K562 (cell line): ENCODE measurements at regions not wholly inside any gene's neighbourhood (a gene's known extent, or its start where the extent isn't known, plus 50 kb on each side); places are given as distances from the start of the nearest gene placed in this dataset.

Source experiments
- ATAC-seq: fragments of 200-7000 bp; cut with Tn5 transposase; 3 replicates; pipeline ENCODE4 v1.9.1; 2020; ENCODE audit warnings: moderate library complexity
- BruUV-seq: library from RNA; stranded (reverse); fragments of 400-500 nt; replicated peaks from 2 replicates; lab custom pipeline; 2021; lab: Mats Ljungman, UMichigan
- CTCF ChIA-PET: fragments of 300-600 bp; formaldehyde crosslinking; extraction: SDS; loops from one replicate; lab custom pipeline; 2021; ENCODE audit warnings: low intra/inter-chr PET ratio; lab: Yijun Ruan, JAX
- POLR2A ChIA-PET: fragments of 300-600, 350-650 bp; sonication (Branson Sonifier 250); formaldehyde crosslinking; extraction: SDS; loops from one replicate; lab custom pipeline; 2021; ENCODE audit warnings: antibody characterized with exemption, inconsistent platforms; lab: Yijun Ruan, JAX
- DNase-seq, 4 experiments: peaks; one replicate each; pipeline versions ENCODE4 v3.0.0 to v3.0.0-alpha.2; 2011 to 2018; ENCODE audit warnings: low spot score in 3 of 4, mixed read lengths in 3 of 4; ENCODE audit errors: extremely low read depth in 1 of 4
- FAIRE-seq: peaks from 2 replicates; lab custom pipeline; 2011; peaks lifted over from hg19 to GRCh38; lab: Jason Lieb, UNC
- H2AFZ ChIP-seq: 2 replicates; pipeline ENCODE4 v1.6.0; 2011; ENCODE audit warnings: low read depth, low read length, control low read depth, inconsistent platforms
- H3K27ac ChIP-seq: fragments of 200-600 bp; 3 replicates; pipeline ENCODE4 v1.8.0; 2011; ENCODE audit warnings: low read depth, mild to moderate bottlenecking, control low read depth, inconsistent platforms, low read length, moderate library complexity, mixed read lengths; ENCODE audit errors: extremely low read depth
- H3K27me3 ChIP-seq, 2 experiments: fragments of 300-600 bp in 1 of 2; 2 replicates in 1 of 2; 3 replicates in 1 of 2; pipeline versions ENCODE4 v1.6.0 to v1.8.0; 2011; ENCODE audit warnings: inconsistent platforms in 2 of 2, low read length in 2 of 2, mild to moderate bottlenecking in 1 of 2, mixed read lengths in 1 of 2, moderate library complexity in 1 of 2; ENCODE audit not compliant: control insufficient read depth in 2 of 2, insufficient read depth in 2 of 2
- H3K36me3 ChIP-seq: fragments of 300-600 bp; 3 replicates; pipeline ENCODE4 v1.8.0; 2011; ENCODE audit warnings: mild to moderate bottlenecking, low read length, inconsistent platforms; ENCODE audit not compliant: control insufficient read depth, insufficient read depth
- H3K4me1 ChIP-seq, 2 experiments: fragments of 200-600 bp in 1 of 2; replicated peaks in 1 of 2; 2 replicates in 1 of 2; 3 replicates in 1 of 2; pipeline versions ENCODE4 v1.5.1 to v1.8.0; 2011; ENCODE audit warnings: inconsistent platforms in 2 of 2, low read length in 2 of 2, mild to moderate bottlenecking in 1 of 2, mixed read lengths in 1 of 2, moderate library complexity in 1 of 2; ENCODE audit not compliant: control insufficient read depth in 2 of 2, insufficient read depth in 2 of 2
- H3K4me2 ChIP-seq: 2 replicates; pipeline ENCODE4 v1.6.1; 2011; ENCODE audit warnings: low read length, control low read depth, inconsistent platforms, mixed read lengths; ENCODE audit not compliant: insufficient read depth
- H3K4me3 ChIP-seq: fragments of 200-600 bp; sonication (generic), shearing (Covaris generic); 2 replicates; pipeline ENCODE4 v1.5.1; 2016; ENCODE audit warnings: control low read depth, inconsistent platforms
- H3K79me2 ChIP-seq: fragments of 200-600 bp; 3 replicates; pipeline ENCODE4 v1.8.0; 2011; ENCODE audit warnings: low read length, inconsistent platforms; ENCODE audit not compliant: control insufficient read depth, insufficient read depth
- H3K9ac ChIP-seq, 2 experiments: 2 replicates each; pipeline versions ENCODE4 v1.6.0 to v1.6.1; 2011; ENCODE audit warnings: low read depth in 2 of 2, low read length in 2 of 2, control low read depth in 1 of 2, inconsistent platforms in 1 of 2, mild to moderate bottlenecking in 1 of 2, mixed read lengths in 1 of 2; ENCODE audit not compliant: insufficient read depth in 1 of 2
- H3K9me1 ChIP-seq: one replicate; pipeline ENCODE4 v1.6.0; 2011; ENCODE audit warnings: inconsistent platforms, mild to moderate bottlenecking, low read length, moderate library complexity; ENCODE audit not compliant: control insufficient read depth, insufficient read depth
- H3K9me3 ChIP-seq: replicated peaks from 2 replicates; pipeline ENCODE4 v1.5.1; 2011; ENCODE audit warnings: low read depth, low read length, inconsistent platforms; ENCODE audit not compliant: control insufficient read depth, insufficient read depth
- H4K20me1 ChIP-seq: replicated peaks from 2 replicates; pipeline ENCODE4 v1.6.1; 2011; ENCODE audit warnings: low read length, inconsistent platforms, mixed read lengths; ENCODE audit not compliant: control insufficient read depth, insufficient read depth
- HMBOX1 ChIP-seq: sonication (generic); IDR thresholded peaks from 2 replicates; pipeline ENCODE4 v1.6.1; 2016
- SNRNP70 ChIP-seq: fragments of 200-400 bp; formaldehyde crosslinking; optimal IDR thresholded peaks from 2 replicates; pipeline ENCODE3; 2017; ENCODE audit warnings: low read depth, low read length
- WGBS: fragments of 100-300 bp; shearing (Covaris generic); methylation state at CpG from one replicate; pipeline ENCODE4 v1.1.6; 2016; ENCODE audit warnings: low coverage, mixed read lengths; ENCODE audit not compliant: insufficient coverage; ENCODE audit errors: missing lambda C conversion rate; 5-methylcytosine and 5-hydroxymethylcytosine counted together
- in situ Hi-C: fragments of 300-500 bp; cut with MboI; formaldehyde crosslinking; loops from 4 replicates; pipeline ENCODE4 v1.15.0; 2018; ENCODE audit warnings: inconsistent platforms, mixed read lengths
- intact Hi-C: fragments of 100-400 bp; cut with micrococcal nuclease; formaldehyde crosslinking; loops from 2 replicates; pipeline ENCODE4 v1.14.2; 2022

GRCh38 chr10:26911811-26912461 lies 51.2 kb upstream of the ABI1 start:
- ATAC-seq, result no peak
- Histone ChIP-seq H3K27me3 (no peaks in the 10 kb centered on the region), H3K4me2 (no peak overlapping the region), H3K4me1 (no peaks in the 10 kb centered on the region), H3K9me1 (no peaks in the 10 kb centered on the region), H3K9me3 (no peaks in the 10 kb centered on the region), H3K9ac (no peak overlapping the region), H3K36me3 (no peaks in the 10 kb centered on the region), H3K4me3 (no peak overlapping the region), H3K79me2 (no peaks in the 10 kb centered on the region), H4K20me1 (no peaks in the 10 kb centered on the region), H3K27ac (no peak overlapping the region), H2AFZ (no peak overlapping the region)
- WGBS, result 13% methylated on average over 4 of the region's 4 CpGs
- in situ Hi-C loops (no loop called here), intact Hi-C loops (no loop called here)
- FAIRE-seq, result no peak
- no TSS peak for BruUV-seq
- POLR2A ChIA-PET, result no interaction called here
- DNase-seq, result no peak
- CTCF ChIA-PET, result no interaction called here
- no peak for TF ChIP-seq SNRNP70
- peak; percentile 32; the same call in 1 of the 2 replicates for TF ChIP-seq HMBOX1
- TF ChIP-seq, all 486 proteins: peak for 1
